ENCODE measurements at regions not wholly inside any gene's neighbourhood (a gene's known extent, or its start where the extent isn't known, plus 50 kb on each side); places are given as distances from the start of the nearest gene placed in this dataset.

GRCh38 chr4:122531514-122531913 is 75.0 kb upstream of the IL2 start:
- RAD21 ChIA-PET (ENCODE audit: low non-redundant PET in 1 of 2, low total read pairs in 2 of 2, uncharacterized antibody in 2 of 2, unreplicated experiment in 2 of 2) = no interaction called here
- TF ChIP-seq CBX3 (IDR thresholded peaks at IDR 0.05; ENCODE audit: low read depth) (no peak), CTCF (IDR thresholded peaks at IDR 0.05 in 2 of 3, conservative IDR thresholded peaks at IDR 0.05 in 1 of 3; ENCODE audit: borderline replicate concordance in 1 of 3, insufficient read depth in 1 of 3, low read depth in 2 of 3, low read length in 2 of 3) (no peak), JUND (IDR thresholded peaks at IDR 0.05) (no peak), TCF7L2 (IDR thresholded peaks at IDR 0.05; ENCODE audit: borderline replicate concordance, extremely low read depth, insufficient read depth, insufficient read length) (no peak), ELF1 (IDR thresholded peaks at IDR 0.05; ENCODE audit: borderline replicate concordance, low read depth) (no peak)
- CTCF ChIA-PET = no interaction called here
- Histone ChIP-seq H3K79me2 (ENCODE audit: insufficient read depth, low read length) (no peaks in the 10 kb centered on the region), H3K4me3 (replicated peaks in 1 of 2; ENCODE audit: low read depth in 1 of 2, low read length in 2 of 2) (no peak overlapping the region), H3K27ac (ENCODE audit: low read depth, low read length) (no peak overlapping the region), H3K27me3 (ENCODE audit: insufficient read depth, low read length) (no peaks in the 10 kb centered on the region), H3K9me2 (ENCODE audit: insufficient read depth) (no peaks in the 10 kb centered on the region; the same call in 1 of the 2 replicates), H2AFZ (ENCODE audit: low read depth, low read length, poor library complexity, severe bottlenecking) (no peak overlapping the region), H3K9ac (ENCODE audit: low read length) (no peak overlapping the region), H3K36me3 (ENCODE audit: control insufficient read depth in 1 of 2, insufficient read depth in 2 of 2, low read length in 2 of 2) (no peaks in the 10 kb centered on the region), H3K9me3 (ENCODE audit: control insufficient read depth in 1 of 2, insufficient read depth in 1 of 2, low read depth in 1 of 2, low read length in 2 of 2) (no peaks in the 10 kb centered on the region), H3K4me2 (ENCODE audit: low read length) (no peak overlapping the region), H3K4me1 (ENCODE audit: control insufficient read depth in 1 of 2, insufficient read depth in 2 of 2, low read length in 2 of 2) (no peaks in the 10 kb centered on the region), H4K20me1 (ENCODE audit: insufficient read depth) (no peaks in the 10 kb centered on the region)
- POLR2A ChIA-PET = no interaction called here
- intact Hi-C loops (cut with micrococcal nuclease) = no loop called here
- DNase-seq (ENCODE audit: low read depth, low spot score) (no peak), ATAC-seq (no peak)
- BruUV-seq (replicated peaks) = no TSS peak

GRCh38 chr4:122531038-122531437 is 74.5 kb upstream of the IL2 start:
- ChIA-PET CTCF (no interaction called here), POLR2A (no interaction called here), RAD21 (ENCODE audit: low non-redundant PET in 1 of 2, low total read pairs in 2 of 2, uncharacterized antibody in 2 of 2, unreplicated experiment in 2 of 2) (no interaction called here)
- no peaks in the 10 kb centered on the region; the same call in 1 of the 2 replicates for H3K9me2 ChIP-seq (ENCODE audit: insufficient read depth)
- H3K36me3 ChIP-seq (ENCODE audit: control insufficient read depth in 1 of 2, insufficient read depth in 2 of 2, low read length in 2 of 2) = no peaks in the 10 kb centered on the region
- H2AFZ ChIP-seq (ENCODE audit: low read depth, low read length, poor library complexity, severe bottlenecking) = no peak overlapping the region
- no peaks in the 10 kb centered on the region for H3K4me1 ChIP-seq (ENCODE audit: control insufficient read depth in 1 of 2, insufficient read depth in 2 of 2, low read length in 2 of 2)
- no peaks in the 10 kb centered on the region for H3K27me3 ChIP-seq (ENCODE audit: insufficient read depth, low read length)
- no peak overlapping the region for H3K9ac ChIP-seq (ENCODE audit: low read length)
- no peak overlapping the region for H3K4me3 ChIP-seq (replicated peaks in 1 of 2; ENCODE audit: low read depth in 1 of 2, low read length in 2 of 2)
- no peaks in the 10 kb centered on the region for H4K20me1 ChIP-seq (ENCODE audit: insufficient read depth)
- H3K9me3 ChIP-seq (ENCODE audit: control insufficient read depth in 1 of 2, insufficient read depth in 1 of 2, low read depth in 1 of 2, low read length in 2 of 2) = no peaks in the 10 kb centered on the region
- no TSS peak for BruUV-seq (replicated peaks)
- no peaks in the 10 kb centered on the region for H3K79me2 ChIP-seq (ENCODE audit: insufficient read depth, low read length)
- intact Hi-C loops (cut with micrococcal nuclease) = no loop called here
- H3K4me2 ChIP-seq (ENCODE audit: low read length) = no peak overlapping the region
- DNase-seq (ENCODE audit: low read depth, low spot score) = no peak
- no peak for ATAC-seq
- H3K27ac ChIP-seq (ENCODE audit: low read depth, low read length) = no peak overlapping the region
- TF ChIP-seq POLR2A (IDR thresholded peaks at IDR 0.05; ENCODE audit: borderline replicate concordance, extremely low read depth, insufficient read depth, insufficient read length) = no peak
- no peak for TF ChIP-seq CBX3 (IDR thresholded peaks at IDR 0.05; ENCODE audit: low read depth)
- no peak for TF ChIP-seq ELF1 (IDR thresholded peaks at IDR 0.05; ENCODE audit: borderline replicate concordance, low read depth)
- no peak for TF ChIP-seq ATF3 (IDR thresholded peaks at IDR 0.05)
- no peak for TF ChIP-seq POLR2AphosphoS5 (IDR thresholded peaks at IDR 0.05; ENCODE audit: low read depth, low read length)
- TF ChIP-seq CEBPB (IDR thresholded peaks at IDR 0.05; ENCODE audit: low read depth) = no peak
- no peak for TF ChIP-seq ZFX (IDR thresholded peaks at IDR 0.05)
- TF ChIP-seq ZBTB33 (IDR thresholded peaks at IDR 0.05; ENCODE audit: extremely low read depth, insufficient replicate concordance, low read length) = no peak
- TF ChIP-seq MAX (IDR thresholded peaks at IDR 0.05) = no peak
- TF ChIP-seq FOSL1 (IDR thresholded peaks at IDR 0.05; ENCODE audit: low read depth) = no peak
